ENCODE measurements at regions not wholly inside any gene's neighbourhood (a gene's known extent, or its start where the extent isn't known, plus 50 kb on each side); places are given as distances from the start of the nearest gene placed in this dataset.

DNA sequence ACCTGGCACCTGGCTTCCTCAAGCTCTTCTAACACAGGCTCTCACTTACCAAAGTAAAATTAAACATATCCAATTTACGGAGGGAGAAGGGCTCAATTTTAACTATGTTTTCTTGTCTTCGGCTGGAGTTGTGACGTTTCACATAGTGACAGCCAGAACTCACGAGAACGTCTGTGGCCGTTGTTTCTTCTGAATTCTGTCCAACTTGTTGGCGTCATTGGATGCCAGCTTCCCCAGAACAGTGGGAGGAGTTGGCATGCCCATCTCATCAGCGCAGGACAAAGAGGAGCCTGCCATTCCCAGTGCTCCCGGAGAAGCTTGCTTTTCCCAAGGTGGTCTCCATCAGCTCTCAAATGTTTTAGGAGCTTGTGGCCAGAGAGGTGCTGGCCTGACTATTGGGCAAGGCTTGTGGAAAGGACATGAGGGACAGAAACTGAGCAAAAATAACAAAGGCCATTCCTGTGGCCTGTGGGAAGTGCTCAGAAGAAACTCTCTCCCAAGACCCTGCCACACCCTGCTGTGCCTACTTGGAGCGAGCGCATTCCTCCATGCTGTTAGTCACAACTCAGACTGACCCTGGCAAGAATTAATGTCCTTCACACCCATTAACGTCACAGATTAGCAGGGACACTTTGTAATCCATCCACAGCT, 265.4 kb upstream of the CDH4 start:
- TF ChIP-seq, protein P1, sequence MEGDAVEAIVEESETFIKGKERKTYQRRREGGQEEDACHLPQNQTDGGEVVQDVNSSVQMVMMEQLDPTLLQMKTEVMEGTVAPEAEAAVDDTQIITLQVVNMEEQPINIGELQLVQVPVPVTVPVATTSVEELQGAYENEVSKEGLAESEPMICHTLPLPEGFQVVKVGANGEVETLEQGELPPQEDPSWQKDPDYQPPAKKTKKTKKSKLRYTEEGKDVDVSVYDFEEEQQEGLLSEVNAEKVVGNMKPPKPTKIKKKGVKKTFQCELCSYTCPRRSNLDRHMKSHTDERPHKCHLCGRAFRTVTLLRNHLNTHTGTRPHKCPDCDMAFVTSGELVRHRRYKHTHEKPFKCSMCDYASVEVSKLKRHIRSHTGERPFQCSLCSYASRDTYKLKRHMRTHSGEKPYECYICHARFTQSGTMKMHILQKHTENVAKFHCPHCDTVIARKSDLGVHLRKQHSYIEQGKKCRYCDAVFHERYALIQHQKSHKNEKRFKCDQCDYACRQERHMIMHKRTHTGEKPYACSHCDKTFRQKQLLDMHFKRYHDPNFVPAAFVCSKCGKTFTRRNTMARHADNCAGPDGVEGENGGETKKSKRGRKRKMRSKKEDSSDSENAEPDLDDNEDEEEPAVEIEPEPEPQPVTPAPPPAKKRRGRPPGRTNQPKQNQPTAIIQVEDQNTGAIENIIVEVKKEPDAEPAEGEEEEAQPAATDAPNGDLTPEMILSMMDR (IDR thresholded peaks at IDR 0.05; ENCODE audit: borderline replicate concordance) = no peak
- intact Hi-C loops (cut with micrococcal nuclease) = no loop called here
- DNase-seq = no peak

DNA sequence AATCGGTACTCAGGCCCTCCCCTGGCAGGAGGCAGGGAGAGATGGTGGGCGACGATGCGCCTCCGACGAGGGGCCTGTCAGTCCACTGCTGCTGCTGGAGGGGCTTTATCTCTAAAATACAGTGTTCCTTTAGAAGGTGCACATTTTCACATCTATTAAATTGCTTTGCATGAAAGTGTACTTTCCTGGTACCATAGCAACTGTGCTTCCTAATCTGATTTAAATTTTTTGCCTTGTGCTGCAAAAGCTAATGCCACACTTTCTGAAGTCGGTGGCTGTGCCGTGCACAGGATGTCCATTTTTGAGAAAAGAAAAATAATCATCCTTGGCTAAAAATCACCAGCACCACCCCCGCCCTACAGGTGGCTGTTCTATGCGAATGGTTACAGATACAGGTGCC, 262.0 kb upstream of the CDH4 start:
- TF ChIP-seq, protein P1 (IDR thresholded peaks at IDR 0.05; ENCODE audit: borderline replicate concordance) = no peak
- DNase-seq = no peak
- intact Hi-C loops (cut with micrococcal nuclease) = no loop called here
- Histone ChIP-seq H3K27ac (replicated peaks) (no peak overlapping the region), H3K27me3 (ENCODE audit: low read depth) (peaks cover 62% of the 10 kb centered on the region), H3K4me1 (no peaks in the 10 kb centered on the region), H3K9me3 (replicated peaks) (no peaks in the 10 kb centered on the region), H3K4me3 (no peak overlapping the region), H3K36me3 (no peaks in the 10 kb centered on the region)

More for the DNA sequence above, 265.4 kb upstream of the CDH4 start:
- Histone ChIP-seq H3K36me3 (no peaks in the 10 kb centered on the region), H3K9me3 (replicated peaks) (peaks cover 9% of the 10 kb centered on the region), H3K4me1 (no peaks in the 10 kb centered on the region), H3K27me3 (ENCODE audit: low read depth) (peaks cover 44% of the 10 kb centered on the region), H3K4me3 (no peak overlapping the region), H3K27ac (replicated peaks) (no peak overlapping the region)

DNA sequence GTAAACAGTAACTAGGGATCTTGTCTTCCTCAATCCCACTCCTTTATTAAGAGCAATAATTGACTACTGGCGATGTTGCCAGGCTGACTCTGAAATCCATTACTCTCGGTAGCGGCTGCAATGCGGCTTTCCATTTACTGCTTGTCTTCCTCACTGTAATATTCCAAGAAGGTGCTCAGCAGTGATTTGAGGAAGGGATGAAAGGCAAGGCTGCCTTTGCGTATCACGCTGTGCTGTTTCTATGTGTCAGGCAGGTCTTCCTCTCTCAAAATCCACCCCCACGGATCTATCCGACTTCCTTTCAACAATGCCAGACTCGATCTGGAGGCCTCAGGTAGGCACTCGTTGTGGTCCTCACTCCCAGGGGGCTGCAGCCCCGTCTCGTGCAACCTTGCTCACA, 261.4 kb upstream of the CDH4 start:
- TF ChIP-seq, protein P1 (IDR thresholded peaks at IDR 0.05; ENCODE audit: borderline replicate concordance) = no peak
- no peaks in the 10 kb centered on the region for H3K4me1 ChIP-seq
- no peaks in the 10 kb centered on the region for H3K9me3 ChIP-seq (replicated peaks)
- no peak for DNase-seq
- peaks cover 66% of the 10 kb centered on the region for H3K27me3 ChIP-seq (ENCODE audit: low read depth)
- no peak overlapping the region for H3K27ac ChIP-seq (replicated peaks)
- no peak overlapping the region for H3K4me3 ChIP-seq
- H3K36me3 ChIP-seq = no peaks in the 10 kb centered on the region
- intact Hi-C loops (cut with micrococcal nuclease) = no loop called here

DNA sequence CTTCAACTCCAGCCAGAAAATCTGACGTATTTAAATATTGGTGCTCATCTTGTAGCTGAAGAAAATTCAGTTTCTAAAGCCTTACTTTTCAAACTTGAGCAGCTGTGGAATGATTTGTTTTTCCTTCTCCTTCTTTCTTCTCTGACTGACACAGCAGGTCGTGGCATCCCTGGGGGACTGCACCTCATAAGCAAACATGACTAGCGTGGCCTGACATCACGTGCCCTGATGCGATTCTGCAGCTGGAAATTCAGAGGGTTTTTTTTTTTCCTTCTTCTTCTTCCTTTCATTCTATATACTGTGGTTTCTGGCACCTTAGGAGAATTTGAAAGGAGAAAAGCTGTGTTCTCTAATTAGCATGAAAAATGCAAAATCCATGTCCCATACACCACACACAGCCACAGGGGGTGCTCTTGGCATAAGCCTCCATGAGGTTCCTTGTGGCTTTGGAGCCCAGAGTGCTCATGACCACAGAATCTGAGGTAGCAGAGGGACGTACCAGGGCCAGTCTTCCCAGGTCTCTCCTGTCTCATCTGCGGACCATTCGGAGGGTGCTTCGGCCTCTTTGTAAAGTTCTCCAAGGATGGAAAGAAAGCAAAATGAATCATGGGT, 258.5 kb upstream of the CDH4 start:
- no peak for DNase-seq
- peaks cover 72% of the 10 kb centered on the region for H3K27me3 ChIP-seq (ENCODE audit: low read depth)
- no peak overlapping the region for H3K4me3 ChIP-seq
- TF ChIP-seq, protein P1 (IDR thresholded peaks at IDR 0.05; ENCODE audit: borderline replicate concordance) = no peak
- H3K9me3 ChIP-seq (replicated peaks) = no peaks in the 10 kb centered on the region
- intact Hi-C loops (cut with micrococcal nuclease) = no loop called here
- no peak overlapping the region for H3K27ac ChIP-seq (replicated peaks)
- H3K36me3 ChIP-seq = no peaks in the 10 kb centered on the region
- no peaks in the 10 kb centered on the region for H3K4me1 ChIP-seq

DNA sequence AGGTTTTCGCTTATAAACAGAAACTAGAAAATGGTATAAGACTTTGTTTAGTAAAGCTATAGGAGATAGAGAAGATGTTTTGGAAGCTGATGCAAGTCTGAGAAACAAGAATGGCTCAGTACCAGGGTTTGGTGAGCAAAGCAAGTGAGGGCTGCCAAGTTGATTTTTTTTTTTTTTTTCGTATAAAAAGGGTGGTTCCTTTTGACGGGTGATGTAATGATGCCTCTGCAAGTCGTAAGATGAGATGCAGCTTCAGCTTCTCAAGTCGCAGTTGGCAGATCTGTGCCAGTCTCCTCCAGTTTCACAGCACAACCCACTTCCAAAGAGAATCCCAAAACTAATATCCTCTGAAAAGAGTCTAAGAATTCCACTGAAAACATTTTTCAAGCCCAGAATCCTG, 252.8 kb upstream of the CDH4 start:
- TF ChIP-seq, protein P1 (IDR thresholded peaks at IDR 0.05; ENCODE audit: borderline replicate concordance) = no peak
- no peak for DNase-seq
- Histone ChIP-seq H3K4me1 (no peaks in the 10 kb centered on the region), H3K27me3 (ENCODE audit: low read depth) (peaks cover 64% of the 10 kb centered on the region), H3K4me3 (no peak overlapping the region), H3K36me3 (no peaks in the 10 kb centered on the region), H3K9me3 (replicated peaks) (no peaks in the 10 kb centered on the region), H3K27ac (replicated peaks) (no peak overlapping the region)
- intact Hi-C loops (cut with micrococcal nuclease) = no loop called here
